Esophagus muscularis mucosa (tissue), 4 donors: ENCODE measurements at regions not wholly inside any gene's neighbourhood (a gene's known extent, or its start where the extent isn't known, plus 50 kb on each side); places are given as distances from the start of the nearest gene placed in this dataset.

Experiments used
- EP300 ChIP-seq: sonication (generic); formaldehyde crosslinking; IDR thresholded peaks from one replicate; pipeline ENCODE4 v1.6.1; 2017; ENCODE audit warnings: antibody characterized with exemption
- POLR2A ChIP-seq: fragments of 450-650 bp; IDR thresholded peaks from one replicate; pipeline ENCODE4 v1.6.1; 2017; ENCODE audit warnings: antibody characterized with exemption, moderate library complexity, mild to moderate bottlenecking, low read depth
- POLR2AphosphoS5 ChIP-seq, 2 donors: sonication (generic); formaldehyde crosslinking; IDR thresholded peaks; one replicate each; pipeline ENCODE4 v1.6.1; 2017; ENCODE audit warnings: antibody characterized with exemption in 2 of 2
- TF ChIP-seq, protein P1 (sequence below), 3 experiments: fragments of 200-600 bp in 2 of 3; fragments of 450-650 bp in 1 of 3; sonication (generic) in 2 of 3; IDR thresholded peaks; one replicate each; pipeline ENCODE4 v1.5.1; 2017 to 2019; ENCODE audit warnings: antibody characterized with exemption in 3 of 3, mild to moderate bottlenecking in 2 of 3, moderate library complexity in 1 of 3

DNA sequence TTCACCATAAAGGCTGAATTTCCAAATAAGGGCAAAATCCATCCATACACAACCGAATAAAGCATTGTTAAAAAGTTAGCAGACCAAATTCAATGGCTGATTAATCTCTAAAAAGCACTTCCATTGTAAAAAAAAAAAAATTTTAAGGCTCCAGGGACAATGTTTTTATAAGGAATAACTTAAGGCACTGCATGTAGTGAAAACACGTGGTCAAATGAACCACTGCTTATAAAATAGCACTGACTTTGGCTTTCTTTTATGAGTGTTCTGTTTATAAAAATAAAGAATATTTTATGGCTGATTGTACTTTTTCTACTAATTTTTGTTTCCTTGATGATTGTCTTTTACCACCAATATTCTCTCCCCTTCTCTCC lies 409.3 kb upstream of the KCNH7 start:
- TF ChIP-seq, protein P1, sequence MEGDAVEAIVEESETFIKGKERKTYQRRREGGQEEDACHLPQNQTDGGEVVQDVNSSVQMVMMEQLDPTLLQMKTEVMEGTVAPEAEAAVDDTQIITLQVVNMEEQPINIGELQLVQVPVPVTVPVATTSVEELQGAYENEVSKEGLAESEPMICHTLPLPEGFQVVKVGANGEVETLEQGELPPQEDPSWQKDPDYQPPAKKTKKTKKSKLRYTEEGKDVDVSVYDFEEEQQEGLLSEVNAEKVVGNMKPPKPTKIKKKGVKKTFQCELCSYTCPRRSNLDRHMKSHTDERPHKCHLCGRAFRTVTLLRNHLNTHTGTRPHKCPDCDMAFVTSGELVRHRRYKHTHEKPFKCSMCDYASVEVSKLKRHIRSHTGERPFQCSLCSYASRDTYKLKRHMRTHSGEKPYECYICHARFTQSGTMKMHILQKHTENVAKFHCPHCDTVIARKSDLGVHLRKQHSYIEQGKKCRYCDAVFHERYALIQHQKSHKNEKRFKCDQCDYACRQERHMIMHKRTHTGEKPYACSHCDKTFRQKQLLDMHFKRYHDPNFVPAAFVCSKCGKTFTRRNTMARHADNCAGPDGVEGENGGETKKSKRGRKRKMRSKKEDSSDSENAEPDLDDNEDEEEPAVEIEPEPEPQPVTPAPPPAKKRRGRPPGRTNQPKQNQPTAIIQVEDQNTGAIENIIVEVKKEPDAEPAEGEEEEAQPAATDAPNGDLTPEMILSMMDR (IDR thresholded peaks at IDR 0.05) = no peak
- TF ChIP-seq POLR2A = no peak
- no peak for TF ChIP-seq EP300
- TF ChIP-seq POLR2AphosphoS5 (IDR thresholded peaks at IDR 0.05) = no peak
